ENCODE measurements at regions not wholly inside any gene's neighbourhood (a gene's known extent, or its start where the extent isn't known, plus 50 kb on each side); places are given as distances from the start of the nearest gene placed in this dataset.
"Not testable (repeated sequence)": the region's sequence is repeated elsewhere in the genome, so short reads cannot be mapped to it uniquely, and the experiment has no call there.

- no peak overlapping the region for H3K4me2 ChIP-seq (ENCODE audit: low read length)
Measured at GRCh38 chr5:164237486-164237885, 732.1 kb downstream of the MAT2B start.

DNA sequence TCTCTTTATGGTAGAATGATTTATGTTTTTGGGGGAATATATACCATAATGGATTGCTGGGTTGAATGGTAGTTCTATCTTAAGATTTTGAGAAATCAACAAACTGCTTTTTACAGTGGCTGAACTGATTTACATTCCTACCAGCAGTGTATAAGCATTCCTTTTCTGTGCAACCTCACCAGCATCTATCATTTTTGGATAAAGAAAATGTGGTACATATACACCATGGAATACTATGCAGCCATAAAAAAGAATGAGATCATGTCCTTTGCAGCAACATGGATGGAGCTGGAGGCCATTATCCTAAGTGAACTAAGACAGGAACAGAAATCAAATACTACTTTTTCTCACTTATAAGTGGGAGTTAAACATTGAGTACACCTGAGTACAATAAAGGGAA is 746.4 kb downstream of the MAT2B start:
- H3K4me3 ChIP-seq (ENCODE audit: low read depth, low read length, poor library complexity, severe bottlenecking); H3K4me2 ChIP-seq (ENCODE audit: low read length); H3K9ac ChIP-seq (ENCODE audit: low read length); H2AFZ ChIP-seq (ENCODE audit: low read length); H3F3A ChIP-seq (ENCODE audit: insufficient read depth, low read length); H4K20me1 ChIP-seq (ENCODE audit: insufficient read depth, low read length); H3K79me2 ChIP-seq (ENCODE audit: insufficient read depth, low read length); H3K36me3 ChIP-seq (ENCODE audit: insufficient read depth, low read length); H3K27me3 ChIP-seq (ENCODE audit: insufficient read depth, low read length); H3K9me3 ChIP-seq (ENCODE audit: low read length); H3K27ac ChIP-seq (ENCODE audit: low read depth, low read length, poor library complexity, severe bottlenecking); H3K9me2 ChIP-seq (ENCODE audit: low read depth, low read length); H3K4me1 ChIP-seq (ENCODE audit: insufficient read depth, low read length, severe bottlenecking): not testable (repeated sequence)

More at GRCh38 chr5:164237486-164237885, 732.1 kb downstream of the MAT2B start:
- Histone ChIP-seq H3K4me3 (ENCODE audit: low read depth, low read length, poor library complexity, severe bottlenecking) (no peak overlapping the region), H3K4me1 (ENCODE audit: insufficient read depth, low read length, severe bottlenecking) (no peaks in the 10 kb centered on the region), H3K27me3 (ENCODE audit: insufficient read depth, low read length) (no peaks in the 10 kb centered on the region), H3K9ac (ENCODE audit: low read length) (no peak overlapping the region), H2AFZ (ENCODE audit: low read length) (no peak overlapping the region), H3K9me3 (ENCODE audit: low read length) (no peaks in the 10 kb centered on the region), H3K9me2 (ENCODE audit: low read depth, low read length) (no peaks in the 10 kb centered on the region), H4K20me1 (ENCODE audit: insufficient read depth, low read length) (no peaks in the 10 kb centered on the region), H3K36me3 (ENCODE audit: insufficient read depth, low read length) (no peaks in the 10 kb centered on the region), H3F3A (ENCODE audit: insufficient read depth, low read length) (no peaks in the 10 kb centered on the region), H3K79me2 (ENCODE audit: insufficient read depth, low read length) (no peaks in the 10 kb centered on the region), H3K27ac (ENCODE audit: low read depth, low read length, poor library complexity, severe bottlenecking) (no peak overlapping the region)
- no peak for TF ChIP-seq CTCF (IDR thresholded peaks at IDR 0.05; ENCODE audit: low read length)

- no peak for TF ChIP-seq EZH2 (IDR thresholded peaks at IDR 0.05; ENCODE audit: borderline replicate concordance, low read length)
- no peak for TF ChIP-seq CTCF (IDR thresholded peaks at IDR 0.05; ENCODE audit: low read length)
- H3F3A ChIP-seq (ENCODE audit: insufficient read depth, low read length) = 0 out of 2 replicates have a peak, but pooled peaks cover 2% of the 10 kb centered on the region
- no peaks in the 10 kb centered on the region for H3K9me2 ChIP-seq (ENCODE audit: low read depth, low read length)
Measured at GRCh38 chr5:164253764-164254163, 748.3 kb downstream of the MAT2B start.

GRCh38 chr5:164255598-164256213 is 750.3 kb downstream of the MAT2B start:
- no peak for TF ChIP-seq EZH2 (IDR thresholded peaks at IDR 0.05; ENCODE audit: borderline replicate concordance, low read length)
- TF ChIP-seq CTCF (IDR thresholded peaks at IDR 0.05; ENCODE audit: low read length) = no peak
- Histone ChIP-seq H4K20me1 (ENCODE audit: insufficient read depth, low read length) (no peaks in the 10 kb centered on the region), H3K4me1 (ENCODE audit: insufficient read depth, low read length, severe bottlenecking) (no peaks in the 10 kb centered on the region), H3K27me3 (ENCODE audit: insufficient read depth, low read length) (no peaks in the 10 kb centered on the region), H3K79me2 (ENCODE audit: insufficient read depth, low read length) (no peaks in the 10 kb centered on the region), H3K9me3 (ENCODE audit: low read length) (no peaks in the 10 kb centered on the region), H2AFZ (ENCODE audit: low read length) (no peak overlapping the region), H3K9ac (ENCODE audit: low read length) (no peak overlapping the region), H3K9me2 (ENCODE audit: low read depth, low read length) (no peaks in the 10 kb centered on the region), H3K4me2 (ENCODE audit: low read length) (no peak overlapping the region), H3K36me3 (ENCODE audit: insufficient read depth, low read length) (no peaks in the 10 kb centered on the region), H3F3A (ENCODE audit: insufficient read depth, low read length) (no peaks in the 10 kb centered on the region), H3K27ac (ENCODE audit: low read depth, low read length, poor library complexity, severe bottlenecking) (no peak overlapping the region), H3K4me3 (ENCODE audit: low read depth, low read length, poor library complexity, severe bottlenecking) (no peak overlapping the region)

More at GRCh38 chr5:164253764-164254163, 748.3 kb downstream of the MAT2B start:
- H3K36me3 ChIP-seq (ENCODE audit: insufficient read depth, low read length) = no peaks in the 10 kb centered on the region
- no peak overlapping the region for H3K9ac ChIP-seq (ENCODE audit: low read length)
- H3K4me3 ChIP-seq (ENCODE audit: low read depth, low read length, poor library complexity, severe bottlenecking) = no peak overlapping the region
- H3K79me2 ChIP-seq (ENCODE audit: insufficient read depth, low read length) = no peaks in the 10 kb centered on the region
- H4K20me1 ChIP-seq (ENCODE audit: insufficient read depth, low read length) = no peaks in the 10 kb centered on the region
- H3K4me1 ChIP-seq (ENCODE audit: insufficient read depth, low read length, severe bottlenecking) = no peaks in the 10 kb centered on the region
- H2AFZ ChIP-seq (ENCODE audit: low read length) = no peak overlapping the region
- no peak overlapping the region for H3K4me2 ChIP-seq (ENCODE audit: low read length)
- H3K27ac ChIP-seq (ENCODE audit: low read depth, low read length, poor library complexity, severe bottlenecking) = no peak overlapping the region
- no peaks in the 10 kb centered on the region for H3K27me3 ChIP-seq (ENCODE audit: insufficient read depth, low read length)
- H3K9me3 ChIP-seq (ENCODE audit: low read length) = no peaks in the 10 kb centered on the region
